Fibroblast of lung (primary cell): ENCODE measurements at regions not wholly inside any gene's neighbourhood (a gene's known extent, or its start where the extent isn't known, plus 50 kb on each side); places are given as distances from the start of the nearest gene placed in this dataset.

Source experiments
- CTCF ChIP-seq, 2 donors: IDR thresholded peaks in 1 of 2; conservative IDR thresholded peaks in 1 of 2; 1 replicate in 1 of 2; 2 replicates in 1 of 2; pipeline ENCODE4 v1.5.1; 2011 to 2012; ENCODE audit warnings: low read length in 2 of 2, control low read depth in 1 of 2, inconsistent platforms in 1 of 2, low read depth in 1 of 2, mild to moderate bottlenecking in 1 of 2
- EZH2 ChIP-seq: IDR thresholded peaks from 2 replicates; pipeline ENCODE4 v1.5.1; 2012; ENCODE audit warnings: low read length, control low read depth, mild to moderate bottlenecking; ENCODE audit errors: missing control alignments

GRCh38 chr5:2588850-2589501, 162.5 kb downstream of the IRX2 start:
- TF ChIP-seq CTCF (conservative IDR thresholded peaks at IDR 0.05 in 1 of 2, IDR thresholded peaks at IDR 0.05 in 1 of 2; ENCODE audit: low read depth in 1 of 2, low read length in 2 of 2): no peak
- no peak for TF ChIP-seq EZH2
